ENCODE measurements at regions not wholly inside any gene's neighbourhood (a gene's known extent, or its start where the extent isn't known, plus 50 kb on each side); places are given as distances from the start of the nearest gene placed in this dataset.
"Not testable (repeated sequence)": the region's sequence is repeated elsewhere in the genome, so short reads cannot be mapped to it uniquely, and the experiment has no call there.

DNA sequence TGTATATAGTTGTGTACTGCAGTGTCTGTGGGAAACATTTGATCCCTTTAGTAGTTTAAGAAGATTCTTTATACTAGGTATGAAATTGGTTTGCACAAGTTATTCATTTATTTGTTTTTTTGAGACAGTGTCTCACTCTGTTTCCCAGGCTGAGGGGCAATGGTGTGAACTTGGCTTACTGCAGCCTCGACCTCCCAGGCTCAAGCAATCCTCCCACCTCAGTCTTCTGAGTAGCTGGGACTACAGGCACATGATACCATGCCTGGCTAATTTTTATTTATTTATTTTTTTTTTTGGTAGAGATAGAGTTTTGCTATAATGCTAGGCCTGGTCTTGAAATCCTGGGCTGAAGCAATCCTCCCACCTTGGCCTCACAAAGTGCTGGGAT, 209.4 kb downstream of the RASSF9 start:
- TF ChIP-seq, protein P1, sequence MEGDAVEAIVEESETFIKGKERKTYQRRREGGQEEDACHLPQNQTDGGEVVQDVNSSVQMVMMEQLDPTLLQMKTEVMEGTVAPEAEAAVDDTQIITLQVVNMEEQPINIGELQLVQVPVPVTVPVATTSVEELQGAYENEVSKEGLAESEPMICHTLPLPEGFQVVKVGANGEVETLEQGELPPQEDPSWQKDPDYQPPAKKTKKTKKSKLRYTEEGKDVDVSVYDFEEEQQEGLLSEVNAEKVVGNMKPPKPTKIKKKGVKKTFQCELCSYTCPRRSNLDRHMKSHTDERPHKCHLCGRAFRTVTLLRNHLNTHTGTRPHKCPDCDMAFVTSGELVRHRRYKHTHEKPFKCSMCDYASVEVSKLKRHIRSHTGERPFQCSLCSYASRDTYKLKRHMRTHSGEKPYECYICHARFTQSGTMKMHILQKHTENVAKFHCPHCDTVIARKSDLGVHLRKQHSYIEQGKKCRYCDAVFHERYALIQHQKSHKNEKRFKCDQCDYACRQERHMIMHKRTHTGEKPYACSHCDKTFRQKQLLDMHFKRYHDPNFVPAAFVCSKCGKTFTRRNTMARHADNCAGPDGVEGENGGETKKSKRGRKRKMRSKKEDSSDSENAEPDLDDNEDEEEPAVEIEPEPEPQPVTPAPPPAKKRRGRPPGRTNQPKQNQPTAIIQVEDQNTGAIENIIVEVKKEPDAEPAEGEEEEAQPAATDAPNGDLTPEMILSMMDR (IDR thresholded peaks at IDR 0.05; ENCODE audit: extremely low read depth, insufficient read depth, missing control alignments) = no peak
- in situ Hi-C loops (cut with MboI; ENCODE audit: low pct_unique_long_range_greater_than_20kb, low sequenced_read_pairs, unreplicated experiment) = no loop called here
- no peak for DNase-seq (ENCODE audit: low spot score)

DNA sequence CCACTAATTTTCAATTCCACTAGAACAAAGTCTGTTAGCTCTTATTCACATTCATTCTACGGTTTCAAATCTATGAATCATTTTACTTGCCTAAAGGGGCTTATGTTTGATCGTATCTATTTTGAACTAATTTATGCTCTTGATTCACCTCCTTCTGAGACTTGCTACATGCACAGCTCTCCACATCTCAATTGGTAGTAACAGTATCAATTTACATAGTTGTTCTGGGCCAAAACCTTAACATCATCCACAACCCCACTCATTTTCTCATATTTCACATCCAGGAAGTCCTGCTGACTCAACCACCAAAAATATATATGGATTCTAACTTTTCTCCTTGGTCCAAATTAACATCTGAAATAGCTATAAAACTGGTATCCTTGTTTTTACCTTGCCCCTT, 208.6 kb downstream of the RASSF9 start:
- TF ChIP-seq, protein P1 (IDR thresholded peaks at IDR 0.05; ENCODE audit: extremely low read depth, insufficient read depth, missing control alignments) = no peak
- DNase-seq (ENCODE audit: low spot score) = no peak
- in situ Hi-C loops (cut with MboI; ENCODE audit: low pct_unique_long_range_greater_than_20kb, low sequenced_read_pairs, unreplicated experiment) = no loop called here

GRCh38 chr12:85628562-85628961, 207.6 kb downstream of the RASSF9 start:
- in situ Hi-C loops (cut with MboI; ENCODE audit: low pct_unique_long_range_greater_than_20kb, low sequenced_read_pairs, unreplicated experiment); DNase-seq (ENCODE audit: low spot score): not testable (repeated sequence)

DNA sequence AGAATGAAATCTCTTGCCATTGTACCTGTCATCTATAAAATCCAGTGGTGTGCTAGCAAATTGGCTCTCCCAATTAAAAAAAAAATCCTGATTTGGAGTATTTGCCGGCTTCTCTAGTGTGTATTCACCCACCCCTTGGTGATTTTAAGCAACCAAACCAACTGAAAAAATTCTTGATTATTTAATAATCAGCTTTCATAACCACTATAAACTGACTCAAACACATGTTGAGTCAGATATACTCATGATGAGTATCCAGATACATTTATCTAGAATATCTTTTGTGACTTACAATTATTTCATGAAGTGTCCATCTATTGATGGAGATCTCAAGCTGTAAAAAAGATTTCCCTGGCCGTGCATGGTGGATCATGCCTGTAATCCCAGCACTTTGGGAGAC, 205.4 kb downstream of the RASSF9 start:
- in situ Hi-C loops (cut with MboI; ENCODE audit: low pct_unique_long_range_greater_than_20kb, low sequenced_read_pairs, unreplicated experiment) = no loop called here
- no peak for DNase-seq (ENCODE audit: low spot score)
- TF ChIP-seq, protein P1 (IDR thresholded peaks at IDR 0.05; ENCODE audit: extremely low read depth, insufficient read depth, missing control alignments) = no peak

GRCh38 chr12:85632390-85632789, 203.8 kb downstream of the RASSF9 start:
- no peak for DNase-seq (ENCODE audit: low spot score)
- in situ Hi-C loops (cut with MboI; ENCODE audit: low pct_unique_long_range_greater_than_20kb, low sequenced_read_pairs, unreplicated experiment) = no loop called here
- TF ChIP-seq, protein P1 (IDR thresholded peaks at IDR 0.05; ENCODE audit: extremely low read depth, insufficient read depth, missing control alignments) = no peak

GRCh38 chr12:85633491-85633890, 202.7 kb downstream of the RASSF9 start:
- no peak for DNase-seq (ENCODE audit: low spot score)
- TF ChIP-seq, protein P1 (IDR thresholded peaks at IDR 0.05; ENCODE audit: extremely low read depth, insufficient read depth, missing control alignments) = no peak
- in situ Hi-C loops (cut with MboI; ENCODE audit: low pct_unique_long_range_greater_than_20kb, low sequenced_read_pairs, unreplicated experiment) = no loop called here

DNA sequence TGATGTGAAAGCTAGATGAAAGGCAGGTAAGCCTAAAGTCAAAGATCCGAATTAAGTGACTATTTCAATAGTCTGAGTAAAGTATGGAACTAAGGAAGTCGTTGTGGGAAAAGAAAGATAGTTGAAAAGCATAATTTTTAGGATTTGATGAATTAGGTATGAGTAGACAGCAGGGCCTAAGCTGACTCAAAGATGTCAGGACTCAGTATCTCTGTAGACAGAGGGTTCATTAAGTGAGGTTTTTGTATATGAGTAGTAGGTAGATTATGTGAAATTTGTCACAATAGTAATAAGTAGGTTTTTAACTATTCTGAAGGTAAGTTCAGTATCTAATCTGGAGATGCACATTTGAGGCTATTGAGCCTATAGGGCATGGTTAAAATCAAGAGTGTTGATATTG, 196.4 kb downstream of the RASSF9 start:
- in situ Hi-C loops (cut with MboI; ENCODE audit: low pct_unique_long_range_greater_than_20kb, low sequenced_read_pairs, unreplicated experiment) = no loop called here
- no peak for DNase-seq (ENCODE audit: low spot score)
- TF ChIP-seq, protein P1 (IDR thresholded peaks at IDR 0.05; ENCODE audit: extremely low read depth, insufficient read depth, missing control alignments) = no peak
